Aorta (tissue), 5 donors: ENCODE measurements at regions not wholly inside any gene's neighbourhood (a gene's known extent, or its start where the extent isn't known, plus 50 kb on each side); places are given as distances from the start of the nearest gene placed in this dataset.

ENCODE experiments used
- ATAC-seq: fragments of 200-7000 bp; cut with Tn5 transposase; one replicate; pipeline ENCODE4 v1.9.1; 2022; ENCODE audit warnings: moderate library complexity; ENCODE audit not compliant: low FRiP score
- DNase-seq, 2 donors: peaks; one replicate each; pipeline ENCODE4 v3.0.0-alpha.2; 2020
- H3K27ac ChIP-seq, 2 donors: one replicate each; pipeline ENCODE4 v1.5.1; 2013; ENCODE audit warnings: low read length in 2 of 2, mild to moderate bottlenecking in 2 of 2, moderate library complexity in 2 of 2, control low read depth in 1 of 2, inconsistent platforms in 1 of 2, low read depth in 1 of 2
- H3K27me3 ChIP-seq, 2 donors: one replicate each; pipeline ENCODE4 v1.6.1; 2013; ENCODE audit warnings: control low read depth in 1 of 2, low read length in 1 of 2, mild to moderate bottlenecking in 1 of 2, moderate library complexity in 1 of 2; ENCODE audit not compliant: insufficient read depth in 2 of 2, control insufficient read depth in 1 of 2
- H3K36me3 ChIP-seq, 2 donors: one replicate each; pipeline ENCODE4 v1.6.1; 2013; ENCODE audit warnings: control low read depth in 1 of 2, low read length in 1 of 2, mild to moderate bottlenecking in 1 of 2; ENCODE audit not compliant: insufficient read depth in 2 of 2, control insufficient read depth in 1 of 2
- H3K4me1 ChIP-seq, 2 donors: one replicate each; pipeline ENCODE4 v1.6.1; 2013; ENCODE audit warnings: low read length in 2 of 2, control low read depth in 1 of 2, mild to moderate bottlenecking in 1 of 2, moderate library complexity in 1 of 2; ENCODE audit not compliant: insufficient read depth in 2 of 2, control insufficient read depth in 1 of 2
- H3K4me3 ChIP-seq, 2 donors: one replicate each; pipeline ENCODE4 v1.5.1; 2013; ENCODE audit warnings: low read length in 2 of 2, control low read depth in 1 of 2, mild to moderate bottlenecking in 1 of 2
- H3K9me3 ChIP-seq: one replicate; pipeline ENCODE4 v1.6.1; 2013; ENCODE audit warnings: mild to moderate bottlenecking, low read length; ENCODE audit not compliant: control insufficient read depth
- whole genome bisulfite sequencing, 2 donors: extraction: QIAGEN DNeasy Blood & Tissue Kit; methylation state at CpG; one replicate each; pipeline ENCODE4 v1.1.7; 2013; 5-methylcytosine and 5-hydroxymethylcytosine counted together
- intact Hi-C, 2 donors: fragments of 100-400 bp; cut with DNase I; formaldehyde crosslinking; loops; one replicate each; pipeline versions ENCODE4 v1.14.2 to v1.15.0; 2022
- donor health status: healthy with polysubstance abuse.
- donor health status: Bipolar disorder and iron deficiency.
- donor health status: DM: no; HTN: no; CAD: no.
- donor health status: DM: no; HTN: no; CAD: no.
- donor health status: DM: yes; HTN: yes; CAD: no.

- H3K4me1 ChIP-seq, result no peaks in the 10 kb centered on the region
- ATAC-seq (no peak), DNase-seq (no peak)
- intact Hi-C loops, result no loop called here
- H3K27me3 ChIP-seq, result no peaks in the 10 kb centered on the region
- no peaks in the 10 kb centered on the region for H3K36me3 ChIP-seq
- H3K27ac ChIP-seq, result no peak overlapping the region
- H3K9me3 ChIP-seq, result no peaks in the 10 kb centered on the region
- WGBS, 2 donors, result 95 to 97% methylated on average over 5 of the region's 5 CpGs
- no peak overlapping the region for H3K4me3 ChIP-seq
Observed at GRCh38 chr4:138412847-138413246, 170.7 kb upstream of the SLC7A11 start.

- H3K4me3 ChIP-seq, result no peak overlapping the region
- intact Hi-C loops, result no loop called here
- DNase-seq (peak in 1 of 2 donors; percentile 48), ATAC-seq (no peak)
- no peak overlapping the region for H3K27ac ChIP-seq
- H3K36me3 ChIP-seq, result no peaks in the 10 kb centered on the region
- H3K27me3 ChIP-seq, result no peaks in the 10 kb centered on the region
- H3K9me3 ChIP-seq, result no peaks in the 10 kb centered on the region
- H3K4me1 ChIP-seq, result no peaks in the 10 kb centered on the region
Observed at GRCh38 chr4:138410266-138410665, 168.1 kb upstream of the SLC7A11 start.

GRCh38 chr4:138409670-138410069 is 167.5 kb upstream of the SLC7A11 start:
- Histone ChIP-seq H3K27me3 (no peaks in the 10 kb centered on the region), H3K4me1 (no peaks in the 10 kb centered on the region), H3K27ac (no peak overlapping the region), H3K9me3 (no peaks in the 10 kb centered on the region), H3K36me3 (no peaks in the 10 kb centered on the region), H3K4me3 (no peak overlapping the region)
- ATAC-seq (no peak), DNase-seq (no peak)
- intact Hi-C loops, result no loop called here
- 82 to 85% methylated on average over 3 of the region's 3 CpGs for WGBS, 2 donors

GRCh38 chr4:138408758-138409157 is 166.6 kb upstream of the SLC7A11 start:
- intact Hi-C loops, result no loop called here

GRCh38 chr4:138407329-138407728 is 165.2 kb upstream of the SLC7A11 start:
- intact Hi-C loops, result no loop called here
- ATAC-seq, result no peak
- 84 to 86% methylated on average over 3 of the region's 3 CpGs for WGBS, 2 donors

More at GRCh38 chr4:138408758-138409157, 166.6 kb upstream of the SLC7A11 start:
- Histone ChIP-seq H3K27me3 (no peaks in the 10 kb centered on the region), H3K4me3 (no peak overlapping the region), H3K9me3 (no peaks in the 10 kb centered on the region), H3K36me3 (no peaks in the 10 kb centered on the region), H3K4me1 (no peaks in the 10 kb centered on the region), H3K27ac (no peak overlapping the region)
- DNase-seq (no peak), ATAC-seq (no peak)
- WGBS, 2 donors, result 75 to 84% methylated on average over 2 of the region's 2 CpGs

GRCh38 chr4:138406876-138407275 is 164.7 kb upstream of the SLC7A11 start:
- intact Hi-C loops, result no loop called here
- DNase-seq, result no peak

More at GRCh38 chr4:138407329-138407728, 165.2 kb upstream of the SLC7A11 start:
- no peaks in the 10 kb centered on the region for H3K4me1 ChIP-seq
- H3K27ac ChIP-seq, result no peak overlapping the region
- H3K27me3 ChIP-seq, result no peaks in the 10 kb centered on the region
- no peaks in the 10 kb centered on the region for H3K9me3 ChIP-seq
- no peak for DNase-seq
- no peak overlapping the region for H3K4me3 ChIP-seq
- no peaks in the 10 kb centered on the region for H3K36me3 ChIP-seq

GRCh38 chr4:138405934-138406567 is 163.9 kb upstream of the SLC7A11 start:
- ATAC-seq, result peak; percentile 38
- Histone ChIP-seq H3K27ac (no peak overlapping the region), H3K4me1 (no peaks in the 10 kb centered on the region), H3K27me3 (no peaks in the 10 kb centered on the region), H3K36me3 (no peaks in the 10 kb centered on the region), H3K9me3 (no peaks in the 10 kb centered on the region), H3K4me3 (no peak overlapping the region)
- WGBS, 2 donors, result 85 to 91% methylated on average over 1 of the region's 1 CpG
- intact Hi-C loops, result no loop called here
- no peak for DNase-seq

More at GRCh38 chr4:138406876-138407275, 164.7 kb upstream of the SLC7A11 start:
- Histone ChIP-seq H3K27ac (no peak overlapping the region), H3K27me3 (no peaks in the 10 kb centered on the region), H3K36me3 (no peaks in the 10 kb centered on the region), H3K9me3 (no peaks in the 10 kb centered on the region), H3K4me1 (no peaks in the 10 kb centered on the region), H3K4me3 (no peak overlapping the region)
- no peak for ATAC-seq
- WGBS, 2 donors, result 0 to 5% methylated on average over 1 of the region's 1 CpG

GRCh38 chr4:138405466-138405891 is 163.3 kb upstream of the SLC7A11 start:
- intact Hi-C loops, result no loop called here

GRCh38 chr4:138404801-138405200 is 162.7 kb upstream of the SLC7A11 start:
- no peak for ATAC-seq
- no peak for DNase-seq
- Histone ChIP-seq H3K36me3 (no peaks in the 10 kb centered on the region), H3K27ac (no peak overlapping the region), H3K27me3 (no peaks in the 10 kb centered on the region), H3K4me3 (no peak overlapping the region), H3K9me3 (no peaks in the 10 kb centered on the region), H3K4me1 (no peaks in the 10 kb centered on the region)
- 97% methylated on average over 1 of the region's 1 CpG for WGBS, 2 donors
- intact Hi-C loops, result no loop called here

More at GRCh38 chr4:138405466-138405891, 163.3 kb upstream of the SLC7A11 start:
- no peak overlapping the region for H3K27ac ChIP-seq
- DNase-seq (no peak), ATAC-seq (no peak)
- H3K9me3 ChIP-seq, result no peaks in the 10 kb centered on the region
- no peaks in the 10 kb centered on the region for H3K4me1 ChIP-seq
- H3K36me3 ChIP-seq, result no peaks in the 10 kb centered on the region
- no peak overlapping the region for H3K4me3 ChIP-seq
- H3K27me3 ChIP-seq, result no peaks in the 10 kb centered on the region
